GM12878 (cell line): ENCODE measurements at regions not wholly inside any gene's neighbourhood (a gene's known extent, or its start where the extent isn't known, plus 50 kb on each side); places are given as distances from the start of the nearest gene placed in this dataset.

Experiments used
- BCLAF1 ChIP-seq: fragments of 450-650 bp; IDR thresholded peaks from 2 replicates; pipeline ENCODE4 v1.6.1; 2017; ENCODE audit warnings: antibody characterized with exemption, mild to moderate bottlenecking, moderate library complexity
- CEBPB ChIP-seq, 2 experiments: fragments of 150-350 bp in 1 of 2; IDR thresholded peaks; 2 replicates each; pipeline ENCODE4 v1.6.1; 2012 to 2014; ENCODE audit warnings: low read depth in 2 of 2, low read length in 2 of 2, borderline replicate concordance in 1 of 2, inconsistent platforms in 1 of 2
- CTCF ChIP-seq, 3 experiments: IDR thresholded peaks in 2 of 3; conservative IDR thresholded peaks in 1 of 3; 2 replicates each; pipeline ENCODE4 v1.5.1; 2011; ENCODE audit warnings: low read depth in 3 of 3, low read length in 3 of 3, mild to moderate bottlenecking in 3 of 3, control low read depth in 2 of 3, moderate library complexity in 2 of 3, inconsistent platforms in 1 of 3, mixed read lengths in 1 of 3; ENCODE audit not compliant: control insufficient read depth in 2 of 3, insufficient read depth in 1 of 3; ENCODE audit errors: extremely low read depth in 1 of 3
- EZH2 ChIP-seq: IDR thresholded peaks from 2 replicates; pipeline ENCODE4 v1.6.1; 2012; ENCODE audit warnings: low read depth, mild to moderate bottlenecking, control low read depth, inconsistent platforms, low read length, borderline replicate concordance; ENCODE audit not compliant: control insufficient read depth
- FOXM1 ChIP-seq: IDR thresholded peaks from 2 replicates; pipeline ENCODE4 v1.6.1; 2012; ENCODE audit warnings: low read depth, mild to moderate bottlenecking, inconsistent platforms, low read length, moderate library complexity
- HDAC6 ChIP-seq: fragments of 200-600 bp; sonication (generic); IDR thresholded peaks from one replicate; pipeline ENCODE4 v1.8.0; 2017; ENCODE audit warnings: antibody characterized with exemption; ENCODE audit not compliant: unreplicated experiment
- PAX5 ChIP-seq: IDR thresholded peaks from 2 replicates; pipeline ENCODE4 v1.6.1; 2011; ENCODE audit warnings: low read depth, low read length, borderline replicate concordance
- POLR2A ChIP-seq: IDR thresholded peaks from 2 replicates; pipeline ENCODE4 v1.6.1; 2011; ENCODE audit warnings: low read depth, mild to moderate bottlenecking, low read length
- RBBP5 ChIP-seq: fragments of 200-600 bp; sonication (generic); conservative IDR thresholded peaks from 2 replicates; pipeline ENCODE4 v1.6.1; 2016
- SREBF1 ChIP-seq: IDR thresholded peaks from 2 replicates; pipeline ENCODE4 v1.6.1; 2012; ENCODE audit warnings: mild to moderate bottlenecking, low read length
- SREBF2 ChIP-seq: IDR thresholded peaks from 2 replicates; pipeline ENCODE4 v1.6.1; 2012; ENCODE audit warnings: mild to moderate bottlenecking, low read length
- USF1 ChIP-seq: IDR thresholded peaks from 2 replicates; pipeline ENCODE4 v1.6.1; 2011; ENCODE audit warnings: borderline replicate concordance, low read depth, mild to moderate bottlenecking, moderate library complexity, mixed read lengths, low read length; ENCODE audit not compliant: insufficient read depth; ENCODE audit errors: extremely low read length
- ZNF384 ChIP-seq: IDR thresholded peaks from 2 replicates; pipeline ENCODE4 v1.6.1; 2012; ENCODE audit warnings: low read depth, mild to moderate bottlenecking, low read length, improper control_type of control experiment, borderline replicate concordance
- TF ChIP-seq, protein P1 (sequence below): fragments of 450-650 bp; IDR thresholded peaks from 2 replicates; pipeline ENCODE4 v1.6.1; 2017; ENCODE audit warnings: mild to moderate bottlenecking

GRCh38 chr16:5447734-5448133, 350.1 kb upstream of the EEF2KMT start:
- no peak for TF ChIP-seq HDAC6
- no peak for TF ChIP-seq PAX5
- no peak for TF ChIP-seq FOXM1
- TF ChIP-seq BCLAF1, result no peak
- TF ChIP-seq CEBPB (IDR thresholded peaks at IDR 0.05; ENCODE audit: borderline replicate concordance in 1 of 2, low read depth in 2 of 2, low read length in 2 of 2), result no peak
- TF ChIP-seq USF1, result no peak
- TF ChIP-seq CTCF (IDR thresholded peaks at IDR 0.05 in 2 of 3, conservative IDR thresholded peaks at IDR 0.05 in 1 of 3; ENCODE audit: control insufficient read depth in 2 of 3, extremely low read depth in 1 of 3, insufficient read depth in 1 of 3, low read depth in 3 of 3, low read length in 3 of 3), result no peak
- no peak for TF ChIP-seq SREBF2
- TF ChIP-seq RBBP5, result no peak
- no peak for TF ChIP-seq POLR2A
- no peak for TF ChIP-seq SREBF1
- TF ChIP-seq EZH2, result no peak
- no peak for TF ChIP-seq ZNF384
- TF ChIP-seq, protein P1, sequence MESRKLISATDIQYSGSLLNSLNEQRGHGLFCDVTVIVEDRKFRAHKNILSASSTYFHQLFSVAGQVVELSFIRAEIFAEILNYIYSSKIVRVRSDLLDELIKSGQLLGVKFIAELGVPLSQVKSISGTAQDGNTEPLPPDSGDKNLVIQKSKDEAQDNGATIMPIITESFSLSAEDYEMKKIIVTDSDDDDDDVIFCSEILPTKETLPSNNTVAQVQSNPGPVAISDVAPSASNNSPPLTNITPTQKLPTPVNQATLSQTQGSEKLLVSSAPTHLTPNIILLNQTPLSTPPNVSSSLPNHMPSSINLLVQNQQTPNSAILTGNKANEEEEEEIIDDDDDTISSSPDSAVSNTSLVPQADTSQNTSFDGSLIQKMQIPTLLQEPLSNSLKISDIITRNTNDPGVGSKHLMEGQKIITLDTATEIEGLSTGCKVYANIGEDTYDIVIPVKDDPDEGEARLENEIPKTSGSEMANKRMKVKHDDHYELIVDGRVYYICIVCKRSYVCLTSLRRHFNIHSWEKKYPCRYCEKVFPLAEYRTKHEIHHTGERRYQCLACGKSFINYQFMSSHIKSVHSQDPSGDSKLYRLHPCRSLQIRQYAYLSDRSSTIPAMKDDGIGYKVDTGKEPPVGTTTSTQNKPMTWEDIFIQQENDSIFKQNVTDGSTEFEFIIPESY, result no peak
